ENCODE measurements at regions not wholly inside any gene's neighbourhood (a gene's known extent, or its start where the extent isn't known, plus 50 kb on each side); places are given as distances from the start of the nearest gene placed in this dataset.
"Not testable (repeated sequence)": the region's sequence is repeated elsewhere in the genome, so short reads cannot be mapped to it uniquely, and the experiment has no call there.

DNA sequence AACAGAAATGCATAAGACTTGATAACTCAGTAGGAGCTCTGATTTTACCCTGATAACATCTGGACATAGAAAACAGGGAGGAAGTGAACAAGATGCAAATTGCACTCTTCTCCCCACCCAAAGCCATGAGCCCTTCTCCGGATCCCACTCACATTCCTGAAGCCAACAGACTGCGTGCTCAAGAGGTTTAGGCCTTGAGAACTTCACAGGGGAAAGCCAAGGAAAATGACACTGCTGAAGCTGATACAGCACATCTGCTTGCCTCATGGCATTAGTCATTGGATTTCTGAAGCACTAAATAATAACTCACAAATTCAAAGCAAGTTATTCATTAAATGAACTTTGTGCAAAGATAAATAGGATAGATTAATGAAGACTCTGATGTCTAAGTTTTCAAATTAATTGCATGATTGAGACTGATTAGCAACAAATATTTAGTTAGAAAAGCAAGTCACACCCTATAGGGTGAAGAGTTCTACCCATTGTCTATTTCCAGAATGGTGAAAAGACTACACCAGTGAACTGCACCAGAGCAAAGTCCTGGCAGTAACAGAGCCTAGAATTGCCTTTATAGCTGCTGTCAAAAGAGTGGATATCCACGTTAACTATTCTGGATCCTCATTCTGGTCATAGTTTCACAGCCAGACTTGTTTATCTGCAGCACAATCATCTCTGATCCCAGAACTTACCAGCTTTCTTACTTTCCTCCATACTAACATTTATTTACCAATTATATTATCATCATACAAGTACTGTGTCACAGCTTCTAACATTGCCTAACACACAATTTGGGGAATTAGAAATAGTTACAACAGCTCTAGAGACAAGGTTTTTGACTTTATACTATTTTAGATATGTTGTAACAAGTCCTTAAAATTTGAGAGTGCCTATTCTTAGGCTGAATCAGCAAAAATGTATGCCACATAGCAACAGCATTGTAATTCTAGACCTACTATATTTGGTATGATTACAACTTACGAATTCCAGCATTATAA lies 432.1 kb upstream of the RGMB start:
- peak; percentile 90 for ATAC-seq
- TF ChIP-seq ZNF8 (CRISPR knock-in tag; IDR thresholded peaks at IDR 0.05) (no peak), ESRRG (CRISPR knock-in tag; IDR thresholded peaks at IDR 0.05) (no peak), RARB (CRISPR knock-in tag; IDR thresholded peaks at IDR 0.05) (no peak), POU6F1 (CRISPR knock-in tag; IDR thresholded peaks at IDR 0.05; ENCODE audit: borderline replicate concordance, low read depth) (no peak), ZFP30 (CRISPR knock-in tag; IDR thresholded peaks at IDR 0.05) (no peak), ZC3H10 (CRISPR knock-in tag; IDR thresholded peaks at IDR 0.05) (no peak), TSHZ2 (CRISPR knock-in tag; IDR thresholded peaks at IDR 0.05) (no peak), TOX (CRISPR knock-in tag; IDR thresholded peaks at IDR 0.05; ENCODE audit: borderline replicate concordance) (no peak), PATZ1 (CRISPR knock-in tag; IDR thresholded peaks at IDR 0.05; ENCODE audit: borderline replicate concordance) (no peak), PPARA (CRISPR knock-in tag; IDR thresholded peaks at IDR 0.05; ENCODE audit: borderline replicate concordance) (no peak), GLIS3 (CRISPR knock-in tag; IDR thresholded peaks at IDR 0.05) (no peak), ARNTL (CRISPR knock-in tag; IDR thresholded peaks at IDR 0.05; ENCODE audit: borderline replicate concordance, low read depth) (no peak), ISL1 (CRISPR knock-in tag; IDR thresholded peaks at IDR 0.05) (no peak), ZNF70 (CRISPR knock-in tag; IDR thresholded peaks at IDR 0.05) (no peak), ZNF565 (CRISPR knock-in tag; conservative IDR thresholded peaks at IDR 0.05; ENCODE audit: low read depth) (no peak), CREB5 (CRISPR knock-in tag; IDR thresholded peaks at IDR 0.05; ENCODE audit: low read depth) (no peak), ZFP3 (CRISPR knock-in tag; IDR thresholded peaks at IDR 0.05) (no peak), SNAI2 (CRISPR knock-in tag; IDR thresholded peaks at IDR 0.05) (no peak)

DNA sequence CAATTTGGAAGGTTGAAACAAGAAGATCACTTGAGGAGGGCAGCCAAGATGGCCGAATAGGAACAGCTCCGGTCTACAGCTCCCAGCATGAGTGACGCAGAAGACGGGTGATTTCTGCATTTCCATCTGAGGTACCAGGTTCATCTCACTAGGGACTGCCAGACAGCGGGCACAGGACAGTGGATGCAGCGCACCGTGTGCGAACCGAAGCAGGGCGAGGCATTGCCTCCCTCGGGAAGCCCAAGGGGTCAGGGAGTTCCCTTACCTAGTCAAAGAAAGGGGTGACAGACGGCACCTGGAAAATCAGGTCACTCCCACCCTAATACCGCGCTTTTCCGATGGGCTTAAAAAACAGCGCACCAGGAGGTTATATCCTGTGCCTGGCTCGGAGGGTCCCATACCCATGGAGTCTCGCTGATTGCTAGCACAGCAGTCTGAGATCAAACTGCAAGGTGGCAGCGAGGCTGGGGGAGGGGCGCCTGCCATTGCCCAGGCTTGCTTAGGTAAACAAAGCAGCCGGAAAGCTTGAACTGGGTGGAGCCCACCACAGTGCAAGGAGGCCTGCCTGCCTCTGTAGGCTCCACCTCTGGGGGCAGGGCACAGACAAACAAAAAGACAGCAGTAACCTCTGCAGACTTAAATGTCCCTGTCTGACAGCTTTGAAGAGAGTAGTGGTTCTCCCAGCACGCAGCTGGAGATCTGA lies 430.4 kb upstream of the RGMB start:
- not testable (repeated sequence) for ATAC-seq

GRCh38 chr5:98349251-98349989 lies 424.0 kb upstream of the RGMB start:
- ATAC-seq: no peak; the same call in 2 of the 3 replicates
- TF ChIP-seq ZNF565 (CRISPR knock-in tag; conservative IDR thresholded peaks at IDR 0.05; ENCODE audit: low read depth) (no peak), CREB5 (CRISPR knock-in tag; IDR thresholded peaks at IDR 0.05; ENCODE audit: low read depth) (no peak), TCF4 (CRISPR knock-in tag; IDR thresholded peaks at IDR 0.05; ENCODE audit: borderline replicate concordance) (no peak), ZFP30 (CRISPR knock-in tag; IDR thresholded peaks at IDR 0.05) (no peak), CSDC2 (CRISPR knock-in tag; IDR thresholded peaks at IDR 0.05) (no peak), PPARA (CRISPR knock-in tag; IDR thresholded peaks at IDR 0.05; ENCODE audit: borderline replicate concordance) (no peak), ZC3H10 (CRISPR knock-in tag; IDR thresholded peaks at IDR 0.05) (no peak), PATZ1 (CRISPR knock-in tag; IDR thresholded peaks at IDR 0.05; ENCODE audit: borderline replicate concordance) (no peak), ESRRG (CRISPR knock-in tag; IDR thresholded peaks at IDR 0.05) (no peak), ZNF70 (CRISPR knock-in tag; IDR thresholded peaks at IDR 0.05) (no peak), ZFP3 (CRISPR knock-in tag; IDR thresholded peaks at IDR 0.05) (no peak)
- TF ChIP-seq, protein P1, sequence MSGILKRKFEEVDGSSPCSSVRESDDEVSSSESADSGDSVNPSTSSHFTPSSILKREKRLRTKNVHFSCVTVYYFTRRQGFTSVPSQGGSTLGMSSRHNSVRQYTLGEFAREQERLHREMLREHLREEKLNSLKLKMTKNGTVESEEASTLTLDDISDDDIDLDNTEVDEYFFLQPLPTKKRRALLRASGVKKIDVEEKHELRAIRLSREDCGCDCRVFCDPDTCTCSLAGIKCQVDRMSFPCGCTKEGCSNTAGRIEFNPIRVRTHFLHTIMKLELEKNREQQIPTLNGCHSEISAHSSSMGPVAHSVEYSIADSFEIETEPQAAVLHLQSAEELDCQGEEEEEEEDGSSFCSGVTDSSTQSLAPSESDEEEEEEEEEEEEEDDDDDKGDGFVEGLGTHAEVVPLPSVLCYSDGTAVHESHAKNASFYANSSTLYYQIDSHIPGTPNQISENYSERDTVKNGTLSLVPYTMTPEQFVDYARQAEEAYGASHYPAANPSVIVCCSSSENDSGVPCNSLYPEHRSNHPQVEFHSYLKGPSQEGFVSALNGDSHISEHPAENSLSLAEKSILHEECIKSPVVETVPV (CRISPR knock-in tag; IDR thresholded peaks at IDR 0.05): no peak
